ENCODE measurements at regions not wholly inside any gene's neighbourhood (a gene's known extent, or its start where the extent isn't known, plus 50 kb on each side); places are given as distances from the start of the nearest gene placed in this dataset.

- Histone ChIP-seq H3K36me3 (no peaks in the 10 kb centered on the region), H3K27me3 (no peaks in the 10 kb centered on the region), H3K9me3 (no peaks in the 10 kb centered on the region), H3K4me3 (ENCODE audit: low read depth, low read length) (no peak overlapping the region), H3K4me1 (no peaks in the 10 kb centered on the region)
- no peak for DNase-seq
- TF ChIP-seq CTCF (IDR thresholded peaks at IDR 0.05; ENCODE audit: low read depth, low read length) = no peak
These were observed 762.0 kb upstream of the IGFBP3 start for GRCh38 chr7:46682836-46683624.

- no peak for TF ChIP-seq CTCF (IDR thresholded peaks at IDR 0.05; ENCODE audit: low read depth, low read length)
- Histone ChIP-seq H3K4me1 (no peaks in the 10 kb centered on the region), H3K4me3 (ENCODE audit: low read depth, low read length) (no peak overlapping the region), H3K9me3 (no peaks in the 10 kb centered on the region), H3K27me3 (no peaks in the 10 kb centered on the region), H3K36me3 (no peaks in the 10 kb centered on the region)
- no peak for DNase-seq
These were observed 760.9 kb upstream of the IGFBP3 start for GRCh38 chr7:46681865-46682503.

GRCh38 chr7:46680147-46680546, 759.1 kb upstream of the IGFBP3 start:
- H3K4me3 ChIP-seq (ENCODE audit: low read depth, low read length) = no peak overlapping the region
- DNase-seq = no peak
- no peaks in the 10 kb centered on the region for H3K9me3 ChIP-seq
- no peaks in the 10 kb centered on the region for H3K4me1 ChIP-seq
- H3K27me3 ChIP-seq = no peaks in the 10 kb centered on the region
- H3K36me3 ChIP-seq = no peaks in the 10 kb centered on the region
- TF ChIP-seq CTCF (IDR thresholded peaks at IDR 0.05; ENCODE audit: low read depth, low read length) = no peak

- Histone ChIP-seq H3K9me3 (no peaks in the 10 kb centered on the region), H3K4me3 (ENCODE audit: low read depth, low read length) (no peak overlapping the region), H3K27me3 (no peaks in the 10 kb centered on the region), H3K36me3 (no peaks in the 10 kb centered on the region), H3K4me1 (no peaks in the 10 kb centered on the region)
- TF ChIP-seq CTCF (IDR thresholded peaks at IDR 0.05; ENCODE audit: low read depth, low read length) = no peak
- no peak for DNase-seq
These were observed 758.6 kb upstream of the IGFBP3 start for GRCh38 chr7:46679671-46680070.

GRCh38 chr7:46678421-46678820, 757.3 kb upstream of the IGFBP3 start:
- no peak overlapping the region for H3K4me3 ChIP-seq (ENCODE audit: low read depth, low read length)
- no peaks in the 10 kb centered on the region for H3K36me3 ChIP-seq
- H3K9me3 ChIP-seq = no peaks in the 10 kb centered on the region
- H3K4me1 ChIP-seq = no peaks in the 10 kb centered on the region
- DNase-seq = no peak
- H3K27me3 ChIP-seq = no peaks in the 10 kb centered on the region
- TF ChIP-seq CTCF (IDR thresholded peaks at IDR 0.05; ENCODE audit: low read depth, low read length) = no peak

GRCh38 chr7:46675456-46675855, 754.4 kb upstream of the IGFBP3 start:
- DNase-seq = no peak
- Histone ChIP-seq H3K9me3 (no peaks in the 10 kb centered on the region), H3K36me3 (no peaks in the 10 kb centered on the region), H3K27me3 (no peaks in the 10 kb centered on the region), H3K4me3 (ENCODE audit: low read depth, low read length) (no peak overlapping the region), H3K4me1 (no peaks in the 10 kb centered on the region)
- TF ChIP-seq CTCF (IDR thresholded peaks at IDR 0.05; ENCODE audit: low read depth, low read length) = no peak

Data from BE2C (cell line).